ENCODE measurements at regions not wholly inside any gene's neighbourhood (a gene's known extent, or its start where the extent isn't known, plus 50 kb on each side); places are given as distances from the start of the nearest gene placed in this dataset.

DNA sequence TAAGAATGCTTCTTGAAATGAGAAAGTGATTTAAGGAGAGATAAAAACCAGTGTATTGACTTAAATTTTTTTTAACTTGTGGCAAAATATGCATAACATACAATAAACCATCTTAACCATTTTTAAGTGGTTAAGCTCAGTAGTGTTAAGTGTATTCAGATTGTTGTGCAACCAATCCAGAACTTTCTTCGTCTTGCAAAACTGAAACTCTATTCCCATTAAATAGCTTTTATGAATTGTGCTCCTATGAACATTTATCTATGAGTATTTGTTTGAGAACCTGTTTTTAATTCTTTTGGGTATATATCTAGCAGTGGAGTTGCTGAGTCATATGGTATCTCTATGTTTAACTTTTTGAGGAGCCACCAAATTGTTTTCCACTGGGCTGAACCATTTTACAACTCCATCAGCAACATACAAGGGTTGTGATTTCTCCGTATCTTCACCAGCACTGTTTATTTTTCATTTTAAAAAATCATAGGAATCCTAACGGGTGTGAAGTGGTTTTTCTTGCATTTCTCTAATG is 76.6 kb upstream of the ACTBL2 start:
- H3K27me3 Mint-ChIP-seq (ENCODE audit: insufficient read depth) = peaks cover 12% of the 10 kb centered on the region
- H3K27ac Mint-ChIP-seq = no peak overlapping the region
- intact Hi-C loops (cut with micrococcal nuclease) = no loop called here
- H3K36me3 Mint-ChIP-seq (ENCODE audit: low read depth) = no peaks in the 10 kb centered on the region
- no peak overlapping the region for H3K4me3 Mint-ChIP-seq
- DNase-seq (ENCODE audit: low spot score) = no peak
- no peaks in the 10 kb centered on the region for H3K4me1 Mint-ChIP-seq (ENCODE audit: low read depth)
- peaks cover 3% of the 10 kb centered on the region for H3K9me3 Mint-ChIP-seq

DNA sequence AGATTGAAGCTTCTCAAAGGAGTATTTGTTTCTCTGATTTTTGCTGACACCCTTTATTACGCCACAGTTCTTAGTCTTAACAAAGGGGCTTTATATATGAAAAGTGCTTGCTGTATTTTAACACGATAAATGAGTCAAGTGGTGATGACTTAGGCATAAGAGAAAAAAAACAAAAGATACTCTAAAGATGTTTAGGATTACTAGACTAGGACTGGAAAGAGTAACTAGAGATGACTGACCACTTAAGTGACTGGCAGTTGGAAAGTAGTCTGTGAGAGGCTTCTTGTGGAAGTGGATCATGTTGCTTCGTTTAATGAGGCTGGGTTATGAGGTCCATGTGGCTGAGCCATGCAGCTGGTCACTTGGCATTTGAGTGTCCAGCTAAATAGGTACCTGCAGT is 69.4 kb upstream of the ACTBL2 start:
- Mint-ChIP-seq H3K27ac (no peak overlapping the region), H3K9me3 (peaks cover 3% of the 10 kb centered on the region), H3K27me3 (ENCODE audit: insufficient read depth) (peaks cover 5% of the 10 kb centered on the region), H3K36me3 (ENCODE audit: low read depth) (no peaks in the 10 kb centered on the region), H3K4me1 (ENCODE audit: low read depth) (no peaks in the 10 kb centered on the region), H3K4me3 (no peak overlapping the region)
- intact Hi-C loops (cut with micrococcal nuclease) = no loop called here
- no peak for DNase-seq (ENCODE audit: low spot score)

DNA sequence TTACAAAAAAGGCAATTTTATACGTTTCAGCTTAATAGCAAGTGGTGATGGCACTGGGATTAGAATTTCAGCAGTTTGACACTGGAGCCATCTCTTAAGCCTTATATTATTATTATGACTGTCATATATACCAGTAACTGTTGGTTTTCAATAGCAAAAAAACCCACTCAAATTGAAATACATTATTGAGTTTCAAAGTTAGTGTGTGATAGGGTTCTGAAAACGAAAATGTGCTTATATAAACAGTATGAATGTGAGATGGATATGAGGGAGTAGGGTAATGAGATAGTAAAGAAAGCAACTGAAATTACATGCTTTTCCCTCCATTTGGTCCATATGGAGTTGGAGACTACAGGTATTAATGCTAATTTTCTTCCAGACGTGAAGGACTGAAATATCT is 68.6 kb upstream of the ACTBL2 start:
- H3K4me3 Mint-ChIP-seq = no peak overlapping the region
- intact Hi-C loops (cut with micrococcal nuclease) = no loop called here
- H3K27ac Mint-ChIP-seq = no peak overlapping the region
- peaks cover 5% of the 10 kb centered on the region for H3K27me3 Mint-ChIP-seq (ENCODE audit: insufficient read depth)
- H3K9me3 Mint-ChIP-seq = peaks cover 3% of the 10 kb centered on the region
- H3K4me1 Mint-ChIP-seq (ENCODE audit: low read depth) = no peaks in the 10 kb centered on the region
- no peak for DNase-seq (ENCODE audit: low spot score)
- H3K36me3 Mint-ChIP-seq (ENCODE audit: low read depth) = no peaks in the 10 kb centered on the region

DNA sequence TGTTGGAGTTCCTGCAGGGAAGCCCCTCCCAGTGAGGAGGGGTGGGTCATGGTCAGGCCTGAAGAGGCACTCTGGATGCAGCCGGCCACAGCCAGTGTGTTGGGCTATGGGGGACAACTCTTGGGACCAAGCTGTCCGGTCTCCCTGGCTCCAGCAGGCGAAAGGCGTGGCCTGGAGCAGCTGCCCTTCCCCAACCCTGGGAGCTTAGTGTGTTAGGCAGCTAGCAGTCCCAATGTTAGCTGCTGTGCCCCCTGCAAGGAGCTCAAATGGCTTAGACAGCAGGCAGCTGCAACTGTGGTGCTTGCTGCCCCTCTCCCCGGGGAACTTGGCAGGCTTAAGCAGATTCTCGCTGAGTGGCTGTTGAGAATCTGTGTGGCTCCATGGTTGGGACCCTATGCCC is 67.5 kb upstream of the ACTBL2 start:
- intact Hi-C loops (cut with micrococcal nuclease) = no loop called here
- Mint-ChIP-seq H3K4me3 (no peak overlapping the region), H3K27me3 (ENCODE audit: insufficient read depth) (peaks cover 5% of the 10 kb centered on the region), H3K27ac (no peak overlapping the region), H3K9me3 (no peaks in the 10 kb centered on the region), H3K36me3 (ENCODE audit: low read depth) (no peaks in the 10 kb centered on the region), H3K4me1 (ENCODE audit: low read depth) (no peaks in the 10 kb centered on the region)
- DNase-seq (ENCODE audit: low spot score) = no peak

DNA sequence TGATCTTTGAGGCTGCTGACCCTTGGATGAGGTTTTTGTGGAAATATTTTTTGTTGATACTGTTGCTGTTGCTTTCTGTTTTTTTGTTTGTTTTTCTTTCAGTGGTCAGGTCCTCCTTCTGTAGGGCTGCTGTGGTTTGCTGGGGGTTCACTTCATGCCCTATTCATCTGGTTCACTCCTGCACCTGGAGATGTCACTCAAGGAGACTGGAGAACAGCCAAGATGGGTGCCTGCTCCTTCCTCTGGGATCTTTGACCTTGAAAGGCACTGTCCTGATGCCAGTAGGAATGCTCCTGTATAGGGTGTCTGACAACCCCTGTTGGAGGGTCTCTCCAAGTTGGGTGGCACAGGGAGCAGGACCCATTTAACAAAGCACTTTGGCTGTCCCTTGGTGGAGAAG is 67.0 kb upstream of the ACTBL2 start:
- Mint-ChIP-seq H3K27ac (no peak overlapping the region), H3K9me3 (no peaks in the 10 kb centered on the region), H3K4me3 (no peak overlapping the region), H3K27me3 (ENCODE audit: insufficient read depth) (peaks cover 5% of the 10 kb centered on the region), H3K36me3 (ENCODE audit: low read depth) (no peaks in the 10 kb centered on the region), H3K4me1 (ENCODE audit: low read depth) (no peaks in the 10 kb centered on the region)
- intact Hi-C loops (cut with micrococcal nuclease) = no loop called here
- DNase-seq (ENCODE audit: low spot score) = no peak

DNA sequence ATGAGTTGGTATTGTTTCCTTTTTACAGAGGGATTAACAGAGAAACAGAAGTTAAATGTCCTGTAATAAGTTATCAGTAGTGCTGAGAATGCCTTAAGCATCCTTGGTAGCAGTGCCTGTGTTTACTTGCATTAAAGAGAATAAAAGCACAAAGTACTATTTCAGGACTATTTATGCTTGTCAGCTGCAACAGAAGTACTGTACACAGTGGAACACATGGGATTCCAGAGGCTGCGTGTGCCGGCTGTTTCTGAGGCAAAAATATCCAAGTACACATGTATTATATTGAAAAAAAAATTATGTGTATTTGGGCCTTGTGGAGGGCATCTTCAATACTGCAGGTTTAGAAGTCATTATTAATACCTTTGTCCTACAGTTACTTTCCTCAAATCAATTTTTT is 58.2 kb upstream of the ACTBL2 start:
- H3K4me1 Mint-ChIP-seq (ENCODE audit: low read depth) = peaks cover 5% of the 10 kb centered on the region
- no peak overlapping the region for H3K4me3 Mint-ChIP-seq
- DNase-seq (ENCODE audit: low spot score) = no peak
- intact Hi-C loops (cut with micrococcal nuclease) = no loop called here
- H3K27me3 Mint-ChIP-seq (ENCODE audit: insufficient read depth) = peaks cover 1% of the 10 kb centered on the region
- no peaks in the 10 kb centered on the region for H3K9me3 Mint-ChIP-seq
- no peaks in the 10 kb centered on the region for H3K36me3 Mint-ChIP-seq (ENCODE audit: low read depth)
- no peak overlapping the region for H3K27ac Mint-ChIP-seq

DNA sequence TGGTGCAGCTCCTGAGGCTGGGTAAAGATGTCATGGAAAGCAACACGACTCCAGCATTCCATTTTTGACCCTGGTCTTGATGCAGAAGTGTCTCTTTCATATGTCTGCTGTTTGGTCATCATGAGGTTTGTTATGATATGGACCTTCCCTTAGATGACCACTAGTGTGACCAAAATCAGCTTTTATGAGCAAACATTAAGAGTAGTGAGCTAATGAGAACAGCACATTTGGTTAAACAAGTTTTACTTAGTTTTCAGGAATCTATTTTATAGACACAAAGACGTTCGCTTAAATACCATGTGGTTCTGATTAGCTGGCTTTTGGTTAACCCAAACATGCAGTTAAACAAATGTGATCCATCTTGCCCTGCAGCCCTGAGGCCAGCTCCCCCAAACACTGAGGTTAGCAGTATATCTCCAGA is 56.7 kb upstream of the ACTBL2 start:
- Mint-ChIP-seq H3K4me1 (ENCODE audit: low read depth) (peaks cover 5% of the 10 kb centered on the region), H3K27me3 (ENCODE audit: insufficient read depth) (peaks cover 1% of the 10 kb centered on the region), H3K4me3 (no peak overlapping the region), H3K36me3 (ENCODE audit: low read depth) (no peaks in the 10 kb centered on the region), H3K9me3 (no peaks in the 10 kb centered on the region), H3K27ac (no peak overlapping the region)
- no peak for DNase-seq (ENCODE audit: low spot score)
- intact Hi-C loops (cut with micrococcal nuclease) = no loop called here

DNA sequence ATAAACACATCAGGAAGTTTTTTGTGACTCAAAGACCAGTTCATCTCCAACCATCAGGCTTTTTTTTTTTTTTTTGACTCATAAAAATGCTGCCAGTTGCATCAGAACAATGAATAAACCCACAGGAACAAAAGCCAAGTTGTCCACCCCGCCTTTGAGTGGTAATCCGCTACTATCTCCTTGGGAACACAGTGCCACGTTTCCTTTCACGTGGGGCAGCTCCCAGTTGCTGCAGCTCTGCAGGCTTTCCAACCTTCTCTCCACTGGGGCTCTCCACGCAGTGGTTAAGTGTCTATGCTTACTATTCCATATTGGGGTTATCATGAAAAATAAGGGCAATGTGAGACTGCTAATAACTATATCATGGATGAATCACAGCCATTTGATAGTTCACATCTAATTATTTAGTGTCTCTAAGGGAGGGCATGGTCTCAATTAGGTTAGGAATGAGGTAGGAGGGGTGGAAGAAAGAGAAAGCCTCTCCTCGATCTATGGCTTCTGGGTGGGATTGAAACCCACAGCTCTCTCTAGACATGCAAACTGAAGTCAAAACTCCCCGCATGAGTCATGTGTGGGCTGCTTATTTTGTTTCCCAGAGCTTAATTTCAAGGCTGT is 55.8 kb upstream of the ACTBL2 start:
- H3K9me3 Mint-ChIP-seq = no peaks in the 10 kb centered on the region
- peaks cover 1% of the 10 kb centered on the region for H3K27me3 Mint-ChIP-seq (ENCODE audit: insufficient read depth)
- no peak overlapping the region for H3K4me3 Mint-ChIP-seq
- H3K27ac Mint-ChIP-seq = no peak overlapping the region
- peaks cover 5% of the 10 kb centered on the region for H3K4me1 Mint-ChIP-seq (ENCODE audit: low read depth)
- DNase-seq (ENCODE audit: low spot score) = no peak
- intact Hi-C loops (cut with micrococcal nuclease) = no loop called here
- H3K36me3 Mint-ChIP-seq (ENCODE audit: low read depth) = no peaks in the 10 kb centered on the region

DNA sequence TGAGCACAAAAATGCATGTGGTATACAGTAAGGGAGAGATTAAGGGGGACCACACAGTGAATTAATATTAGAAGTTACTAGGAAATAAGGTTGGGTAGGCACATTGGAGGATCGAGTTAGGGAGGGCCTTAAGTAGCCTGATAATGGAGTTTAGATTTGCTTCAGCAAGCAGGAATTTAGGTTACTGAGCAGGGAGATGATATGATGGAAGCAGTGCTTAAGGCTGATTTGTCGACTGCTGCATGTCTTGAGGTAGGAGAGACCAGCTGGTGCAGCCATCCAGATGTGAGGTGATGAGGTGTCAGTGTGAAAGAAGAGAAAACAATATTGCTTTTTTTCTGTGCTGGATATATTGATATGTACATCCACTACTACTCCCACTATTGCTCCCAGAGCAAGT is 55.2 kb upstream of the ACTBL2 start:
- H3K9me3 Mint-ChIP-seq = no peaks in the 10 kb centered on the region
- no peak overlapping the region for H3K27ac Mint-ChIP-seq
- peaks cover 5% of the 10 kb centered on the region for H3K4me1 Mint-ChIP-seq (ENCODE audit: low read depth)
- H3K4me3 Mint-ChIP-seq = no peak overlapping the region
- H3K27me3 Mint-ChIP-seq (ENCODE audit: insufficient read depth) = peaks cover 1% of the 10 kb centered on the region
- no peaks in the 10 kb centered on the region for H3K36me3 Mint-ChIP-seq (ENCODE audit: low read depth)
- no peak for DNase-seq (ENCODE audit: low spot score)
- intact Hi-C loops (cut with micrococcal nuclease) = no loop called here

DNA sequence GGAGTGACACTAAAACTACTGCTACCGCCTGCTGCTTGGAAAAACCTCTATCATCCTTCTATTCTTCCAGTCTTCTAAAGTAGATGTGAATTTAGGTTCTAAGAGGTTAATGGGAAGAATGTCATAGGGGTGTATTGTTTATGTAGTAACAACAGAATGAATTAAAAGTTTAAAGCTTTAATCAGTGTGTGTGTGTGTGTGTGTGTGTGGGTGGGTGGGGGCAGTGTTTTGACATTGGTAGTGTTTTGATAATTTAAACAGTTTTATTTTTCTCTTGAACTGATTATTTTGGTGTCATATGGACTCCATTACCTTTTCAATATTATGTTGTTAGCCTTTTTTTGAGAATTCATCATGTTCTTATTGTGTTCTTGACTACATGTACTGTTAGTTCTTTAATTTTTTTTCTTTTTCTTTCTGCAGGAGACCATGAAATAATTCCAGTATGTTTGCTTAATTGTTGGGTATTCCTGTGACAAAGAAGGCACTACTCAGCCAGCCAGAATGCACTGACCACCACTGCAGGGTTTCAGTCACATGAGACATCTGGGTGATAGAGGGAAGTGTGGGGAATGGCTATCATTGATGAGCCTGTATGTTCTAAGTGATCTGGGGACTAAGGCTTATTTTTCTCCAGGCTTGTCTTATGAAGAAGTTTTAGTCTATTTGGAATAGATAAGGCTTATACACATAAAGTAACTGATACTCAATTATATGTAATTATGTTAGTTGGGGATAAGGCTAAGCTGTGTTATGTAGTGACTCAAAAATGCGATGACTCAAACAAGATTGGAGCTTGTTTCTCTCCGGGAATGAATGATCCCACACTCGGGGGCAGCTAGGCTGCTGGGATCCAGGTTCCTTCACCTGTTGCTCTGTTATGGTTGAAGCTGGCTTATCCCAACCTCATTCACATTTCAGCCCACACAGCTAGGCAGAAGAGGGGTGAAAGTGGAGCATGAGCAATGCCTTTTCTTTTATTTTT is 50.2 kb upstream of the ACTBL2 start:
- intact Hi-C loops (cut with micrococcal nuclease) = no loop called here
- Mint-ChIP-seq H3K27ac (no peak overlapping the region), H3K36me3 (ENCODE audit: low read depth) (no peaks in the 10 kb centered on the region), H3K4me3 (no peak overlapping the region), H3K27me3 (ENCODE audit: insufficient read depth) (peaks cover under 1% of the 10 kb centered on the region), H3K4me1 (ENCODE audit: low read depth) (no peaks in the 10 kb centered on the region), H3K9me3 (no peaks in the 10 kb centered on the region)
- DNase-seq (ENCODE audit: low spot score) = no peak

Data from activated T-helper 1 cell treated with anti-CD3 and anti-CD28 coated beads, Interleukin-12 subunit alpha, Interleukin-12 subunit beta, Interleukin-2, Interleukin-4 antibody, amounts not matched to agents 30 ng/mL and 10 ng/mL and 1 ng/mL, durations not matched to agents 14 hours and 24 hours and 36 hours (primary cell).